NCI-H774 (cell line): ENCODE measurements at regions not wholly inside any gene's neighbourhood (a gene's known extent, or its start where the extent isn't known, plus 50 kb on each side); places are given as distances from the start of the nearest gene placed in this dataset.
"Not testable (repeated sequence)": the region's sequence is repeated elsewhere in the genome, so short reads cannot be mapped to it uniquely, and the experiment has no call there.

Experiments used
- DNase-seq: peaks from one replicate; lab custom pipeline; 2025; lab: John Stamatoyannopoulos, UW

- DNase-seq: no peak
These were observed 65.6 kb upstream of the EDEM3 start for GRCh38 chr1:184820218-184820750.

GRCh38 chr1:184818646-184819045 is 64.0 kb upstream of the EDEM3 start:
- no peak for DNase-seq

GRCh38 chr1:184817003-184817402 is 62.3 kb upstream of the EDEM3 start:
- DNase-seq: not testable (repeated sequence)

- DNase-seq: no peak
These were observed 59.0 kb upstream of the EDEM3 start for GRCh38 chr1:184813528-184814089.

GRCh38 chr1:184811439-184812111 is 56.9 kb upstream of the EDEM3 start:
- DNase-seq: no peak

GRCh38 chr1:184810735-184811343 is 56.2 kb upstream of the EDEM3 start:
- no peak for DNase-seq

- no peak for DNase-seq
These were observed 51.7 kb upstream of the EDEM3 start for GRCh38 chr1:184806296-184806721.

- DNase-seq: peak; percentile 68
These were observed 51.1 kb upstream of the EDEM3 start for GRCh38 chr1:184805667-184806295.
